HepG2 (cell line): ENCODE measurements at regions not wholly inside any gene's neighbourhood (a gene's known extent, or its start where the extent isn't known, plus 50 kb on each side); places are given as distances from the start of the nearest gene placed in this dataset.

Experiments
- ATAC-seq: fragments of 200-7000 bp; cut with Tn5 transposase; 3 replicates; pipeline ENCODE4 v1.9.1; 2020; ENCODE audit warnings: mild to moderate bottlenecking, moderate library complexity
- BruUV-seq: library from RNA; stranded (reverse); fragments of 400-500 nt; replicated peaks from 2 replicates; lab custom pipeline; 2021; lab: Mats Ljungman, UMichigan
- CTCF ChIA-PET: fragments of 300-600 bp; formaldehyde crosslinking; extraction: SDS; loops from one replicate; lab custom pipeline; 2021; ENCODE audit warnings: low total read pairs, inconsistent platforms, low intra/inter-chr PET ratio; lab: Yijun Ruan, JAX
- POLR2A ChIA-PET: fragments of 350-600 bp; sonication (Branson Sonifier 250); formaldehyde crosslinking; loops from one replicate; lab custom pipeline; 2020; ENCODE audit warnings: antibody characterized with exemption, inconsistent platforms; lab: Yijun Ruan, JAX
- DNase-seq: peaks from one replicate; pipeline ENCODE4 v3.0.0-alpha.2; 2015; ENCODE audit warnings: low spot score
- FAIRE-seq: peaks from 3 replicates; lab custom pipeline; 2011; peaks lifted over from hg19 to GRCh38; lab: Jason Lieb, UNC
- H2AFZ ChIP-seq: one replicate; pipeline ENCODE4 v1.6.1; 2011; ENCODE audit warnings: low read length, inconsistent platforms
- H3K27ac ChIP-seq: fragments of 300-600 bp; 3 replicates; pipeline ENCODE4 v1.8.0; 2011; ENCODE audit warnings: mixed run types, mild to moderate bottlenecking, mixed read lengths, low read length, inconsistent platforms; ENCODE audit not compliant: insufficient read depth; ENCODE audit errors: extremely low read length
- H3K27me3 ChIP-seq, 2 experiments: fragments of 200-600 bp in 1 of 2; 2 replicates in 1 of 2; 3 replicates in 1 of 2; pipeline versions ENCODE4 v1.6.0 to v1.8.0; 2011; ENCODE audit warnings: low read length in 2 of 2, mild to moderate bottlenecking in 2 of 2, moderate library complexity in 2 of 2, inconsistent platforms in 1 of 2; ENCODE audit not compliant: insufficient read depth in 2 of 2, control insufficient read depth in 1 of 2
- H3K36me3 ChIP-seq, 2 experiments: fragments of 200-600 bp in 1 of 2; replicated peaks in 1 of 2; 2 replicates in 1 of 2; 3 replicates in 1 of 2; pipeline versions ENCODE4 v1.5.1 to v1.8.0; 2011; ENCODE audit warnings: low read length in 2 of 2, inconsistent platforms in 1 of 2; ENCODE audit not compliant: insufficient read depth in 2 of 2, control insufficient read depth in 1 of 2
- H3K4me1 ChIP-seq: 2 replicates; pipeline ENCODE4 v1.5.1; 2012; ENCODE audit warnings: low read length, inconsistent platforms; ENCODE audit not compliant: insufficient read depth
- H3K4me2 ChIP-seq: 2 replicates; pipeline ENCODE4 v1.6.0; 2011; ENCODE audit warnings: low read depth, low read length, inconsistent platforms
- H3K4me3 ChIP-seq, 3 experiments: fragments of 200-600 bp in 1 of 3; sonication (generic), shearing (Covaris generic) in 1 of 3; replicated peaks in 1 of 3; 2 replicates each; pipeline ENCODE4 v1.5.1; 2011 to 2016; ENCODE audit warnings: low read length in 3 of 3, inconsistent platforms in 2 of 3, low read depth in 2 of 3, mild to moderate bottlenecking in 2 of 3, control low read depth in 1 of 3, mixed read lengths in 1 of 3; ENCODE audit not compliant: insufficient read depth in 1 of 3
- H3K79me2 ChIP-seq: one replicate; pipeline ENCODE4 v1.6.1; 2011; ENCODE audit warnings: low read length, inconsistent platforms; ENCODE audit not compliant: insufficient read depth
- H3K9ac ChIP-seq: 2 replicates; pipeline ENCODE4 v1.6.0; 2011; ENCODE audit warnings: mild to moderate bottlenecking, low read depth, low read length, inconsistent platforms; ENCODE audit not compliant: insufficient read depth
- H3K9me3 ChIP-seq: 2 replicates; pipeline ENCODE4 v1.5.1; 2012; ENCODE audit warnings: mild to moderate bottlenecking, low read length
- H4K20me1 ChIP-seq: 2 replicates; pipeline ENCODE4 v1.6.0; 2011; ENCODE audit warnings: inconsistent platforms, mild to moderate bottlenecking, low read length, moderate library complexity; ENCODE audit not compliant: insufficient read depth
- ARID4A ChIP-seq: sonication (generic); formaldehyde crosslinking; IDR thresholded peaks from 2 replicates; pipeline ENCODE4 v1.5.0; 2020; ENCODE audit warnings: mild to moderate bottlenecking, missing genetic modification reagents, borderline replicate concordance
- FOXA1 ChIP-seq, 2 experiments: fragments of 450-650 bp in 1 of 2; sonication (generic) in 1 of 2; formaldehyde crosslinking in 1 of 2; IDR thresholded peaks; 2 replicates each; pipeline versions ENCODE4 v1.4.0 to v1.6.1; 2016 to 2020; ENCODE audit warnings: missing genetic modification reagents in 1 of 2
- FOXC1 ChIP-seq: sonication (generic); formaldehyde crosslinking; IDR thresholded peaks from 2 replicates; pipeline ENCODE4 v1.8.0; 2022; ENCODE audit warnings: mild to moderate bottlenecking, missing genetic modification reagents, borderline replicate concordance
- MTF1 ChIP-seq: sonication (generic); formaldehyde crosslinking; IDR thresholded peaks from 2 replicates; pipeline ENCODE4 v1.5.0; 2020; ENCODE audit warnings: missing genetic modification reagents
- NCOA5 ChIP-seq: sonication (generic); formaldehyde crosslinking; IDR thresholded peaks from 2 replicates; pipeline ENCODE4 v1.4.0; 2020; ENCODE audit warnings: missing genetic modification reagents
- NFKBIZ ChIP-seq: IDR thresholded peaks from 2 replicates; pipeline ENCODE4 v1.6.1; 2018; ENCODE audit warnings: missing genetic modification reagents, missing compliant biosample characterization
- NFYC ChIP-seq: IDR thresholded peaks from 2 replicates; pipeline ENCODE4 v1.6.1; 2016; ENCODE audit warnings: missing genetic modification reagents, missing compliant biosample characterization
- NPAS2 ChIP-seq: sonication (generic); formaldehyde crosslinking; IDR thresholded peaks from 2 replicates; pipeline ENCODE4 v1.8.0; 2022; ENCODE audit warnings: mild to moderate bottlenecking, missing genetic modification reagents, borderline replicate concordance
- TERF1 ChIP-seq: sonication (generic); formaldehyde crosslinking; IDR thresholded peaks from 2 replicates; pipeline ENCODE4 v1.8.0; 2022; ENCODE audit warnings: mild to moderate bottlenecking, missing genetic modification reagents, moderate library complexity
- ZBTB7B ChIP-seq: sonication (generic); formaldehyde crosslinking; IDR thresholded peaks from 2 replicates; pipeline ENCODE4 v1.4.0; 2020; ENCODE audit warnings: missing genetic modification reagents
- ZNF275 ChIP-seq: sonication (generic); formaldehyde crosslinking; IDR thresholded peaks from 2 replicates; pipeline ENCODE4 v1.8.0; 2022; ENCODE audit warnings: missing genetic modification reagents, mild to moderate bottlenecking, inconsistent platforms, borderline replicate concordance
- ZNF691 ChIP-seq: sonication (generic); formaldehyde crosslinking; IDR thresholded peaks from 2 replicates; pipeline ENCODE4 v1.4.0; 2020; ENCODE audit warnings: missing genetic modification reagents, low read depth, mild to moderate bottlenecking, borderline replicate concordance
- ZNF841 ChIP-seq: sonication (generic); formaldehyde crosslinking; IDR thresholded peaks from 2 replicates; pipeline ENCODE4 v1.8.1; 2023; ENCODE audit warnings: missing genetic modification reagents, borderline replicate concordance
- WGBS: methylation state at CpG from one replicate; pipeline ENCODE4 v1.1.6; 2017; ENCODE audit warnings: low lambda C conversion rate; 5-methylcytosine and 5-hydroxymethylcytosine counted together
- in situ Hi-C: cut with HindIII; loops from 2 replicates; pipeline ENCODE4 v1.10.0; 2017; ENCODE audit warnings: low pct_unique_long_range_greater_than_20kb; ENCODE audit not compliant: extremely low pct_ligation_motif_present
- intact Hi-C: fragments of 100-400 bp; cut with micrococcal nuclease; formaldehyde crosslinking; loops from one replicate; pipeline ENCODE4 v1.10.0; 2022; ENCODE audit not compliant: unreplicated experiment

GRCh38 chr20:50272724-50273446, 82.3 kb downstream of the CEBPB start:
- DNase-seq (peak; percentile 89), ATAC-seq (peak; percentile 12), FAIRE-seq (no peak)
- H3K4me3 ChIP-seq = peak overlapping the region in 1 of 3 experiments; percentile 53; a peak in 1 of 6 replicates
- WGBS = 21% methylated on average over 6 of the region's 6 CpGs
- no TSS peak for BruUV-seq
- no peak overlapping the region for H3K9ac ChIP-seq
- no peak overlapping the region for H2AFZ ChIP-seq
- no peak overlapping the region for H3K27ac ChIP-seq
- H3K36me3 ChIP-seq = no peaks in the 10 kb centered on the region
- POLR2A ChIA-PET = interaction anchor here (0.7 to 4.8 kb wide), 9 partner anchors 9 to 117 kb away, joined by 3 to 51 read pairs (median 3); partner anchors contain the start of gene CEBPB
- CTCF ChIA-PET = no interaction called here
- no peaks in the 10 kb centered on the region for H4K20me1 ChIP-seq
- H3K79me2 ChIP-seq = no peaks in the 10 kb centered on the region
- peak overlapping the region; percentile 69 for H3K4me2 ChIP-seq
- H3K9me3 ChIP-seq = no peaks in the 10 kb centered on the region
- in situ Hi-C loops = loop anchor here (5.0 kb wide), 1 partner anchor 81 kb away; the partner anchor contains the start of gene CEBPB
- intact Hi-C loops = loop anchor here (5.0 kb wide), 1 partner anchor 34 kb away; no protein-coding TSS in a partner anchor
- H3K4me1 ChIP-seq = peaks cover 100% of the 10 kb centered on the region
- no peaks in the 10 kb centered on the region; a peak in 2 of 5 replicates for H3K27me3 ChIP-seq
- TF ChIP-seq ZNF841 (CRISPR knock-in tag) = no peak
- no peak for TF ChIP-seq FOXC1
- no peak for TF ChIP-seq FOXA1 (IDR thresholded peaks at IDR 0.05)
- peak; percentile 76; the same call in 1 of the 2 replicates for TF ChIP-seq FOXA1 (CRISPR knock-in tag; IDR thresholded peaks at IDR 0.05)
- TF ChIP-seq ARID4A (CRISPR knock-in tag) = 0 out of 2 replicates have a peak, but pooled peaks have one; percentile 39
- TF ChIP-seq ZNF275 = no peak
- no peak for TF ChIP-seq NPAS2 (CRISPR knock-in tag)
- no peak for TF ChIP-seq ZNF691
- TF ChIP-seq TERF1 (CRISPR knock-in tag) = no peak
- TF ChIP-seq NCOA5 (CRISPR knock-in tag) = no peak
- 0 out of 2 replicates have a peak, but pooled peaks have one; percentile 27 for TF ChIP-seq ZBTB7B (CRISPR knock-in tag)
- no peak for TF ChIP-seq NFKBIZ (CRISPR knock-in tag)
- TF ChIP-seq NFYC = 0 out of 2 replicates have a peak, but pooled peaks have one; percentile 33
- TF ChIP-seq MTF1 (CRISPR knock-in tag) = no peak
